H9 (cell line): ENCODE measurements at regions not wholly inside any gene's neighbourhood (a gene's known extent, or its start where the extent isn't known, plus 50 kb on each side); places are given as distances from the start of the nearest gene placed in this dataset.

Experiments
- DNase-seq: peaks from one replicate; pipeline ENCODE4 v3.0.0-alpha.2; 2017
- H2AFZ ChIP-seq: one replicate; pipeline ENCODE4 v1.6.1; 2013; ENCODE audit warnings: mild to moderate bottlenecking, low read length, control low read depth, moderate library complexity
- H2AK5ac ChIP-seq: 2 replicates; pipeline ENCODE4 v1.6.1; 2013; ENCODE audit warnings: low read length, control low read depth, mixed read lengths; ENCODE audit not compliant: insufficient read length
- H2BK120ac ChIP-seq: one replicate; pipeline ENCODE4 v1.6.1; 2013; ENCODE audit warnings: low read depth, mild to moderate bottlenecking, low read length, control low read depth, inconsistent platforms; ENCODE audit not compliant: poor library complexity, severe bottlenecking
- H2BK12ac ChIP-seq: 2 replicates; pipeline ENCODE4 v1.6.1; 2013; ENCODE audit warnings: low read length, control low read depth, mixed read lengths, low read depth; ENCODE audit not compliant: insufficient read length
- H2BK15ac ChIP-seq: 2 replicates; pipeline ENCODE4 v1.6.1; 2013; ENCODE audit warnings: low read depth, low read length, control low read depth
- H2BK20ac ChIP-seq: one replicate; pipeline ENCODE4 v1.6.1; 2013; ENCODE audit warnings: low read depth, mild to moderate bottlenecking, low read length, control low read depth, inconsistent platforms; ENCODE audit not compliant: poor library complexity, severe bottlenecking
- H2BK5ac ChIP-seq: 2 replicates; pipeline ENCODE4 v1.6.1; 2013; ENCODE audit warnings: low read length, control low read depth, mixed read lengths; ENCODE audit not compliant: insufficient read length
- H3K14ac ChIP-seq: 2 replicates; pipeline ENCODE4 v1.6.1; 2013; ENCODE audit warnings: low read length, control low read depth; ENCODE audit not compliant: insufficient read depth
- H3K18ac ChIP-seq: 2 replicates; pipeline ENCODE4 v1.6.1; 2013; ENCODE audit warnings: low read depth, mild to moderate bottlenecking, mixed read lengths, low read length, control low read depth; ENCODE audit not compliant: insufficient read length
- H3K23ac ChIP-seq: 2 replicates; pipeline ENCODE4 v1.6.1; 2013; ENCODE audit warnings: low read length, control low read depth, mixed read lengths, low read depth; ENCODE audit not compliant: insufficient read length
- H3K23me2 ChIP-seq: 2 replicates; pipeline ENCODE4 v1.6.1; 2013; ENCODE audit warnings: low read depth, mild to moderate bottlenecking, mixed read lengths, low read length, control low read depth; ENCODE audit not compliant: insufficient read length, poor library complexity, severe bottlenecking
- H3K27ac ChIP-seq: 2 replicates; pipeline ENCODE4 v1.5.1; 2013; ENCODE audit warnings: low read length, control low read depth, mixed read lengths, low read depth; ENCODE audit not compliant: insufficient read length
- H3K27me3 ChIP-seq: 2 replicates; pipeline ENCODE4 v1.6.1; 2013; ENCODE audit warnings: low read length, control low read depth, inconsistent platforms; ENCODE audit not compliant: insufficient read depth
- H3K4ac ChIP-seq: 2 replicates; pipeline ENCODE4 v1.6.1; 2013; ENCODE audit warnings: low read depth, mild to moderate bottlenecking, control low read depth, inconsistent platforms, low read length, moderate library complexity
- H3K4me1 ChIP-seq: 2 replicates; pipeline ENCODE4 v1.6.1; 2013; ENCODE audit warnings: low read length, control low read depth, inconsistent platforms; ENCODE audit not compliant: insufficient read depth
- H3K4me2 ChIP-seq: 2 replicates; pipeline ENCODE4 v1.6.1; 2013; ENCODE audit warnings: low read length, control low read depth, mixed read lengths; ENCODE audit not compliant: insufficient read length, insufficient read depth
- H3K56ac ChIP-seq: 2 replicates; pipeline ENCODE4 v1.6.1; 2013; ENCODE audit warnings: low read depth, mild to moderate bottlenecking, mixed read lengths, low read length, control low read depth; ENCODE audit not compliant: insufficient read length
- H3K79me1 ChIP-seq: 2 replicates; pipeline ENCODE4 v1.6.1; 2013; ENCODE audit warnings: low read depth, mild to moderate bottlenecking, moderate library complexity, low read length, control low read depth, inconsistent platforms; ENCODE audit not compliant: insufficient read depth, poor library complexity, severe bottlenecking
- H3K79me2 ChIP-seq: 2 replicates; pipeline ENCODE4 v1.6.1; 2013; ENCODE audit warnings: low read length, control low read depth, inconsistent platforms; ENCODE audit not compliant: insufficient read depth
- H3K9ac ChIP-seq: 2 replicates; pipeline ENCODE4 v1.6.1; 2013; ENCODE audit warnings: low read length, control low read depth, mixed read lengths; ENCODE audit not compliant: insufficient read length; ENCODE audit errors: extremely low read depth
- H3K9me3 ChIP-seq: one replicate; pipeline ENCODE4 v1.6.1; 2013; ENCODE audit warnings: low read depth, low read length, inconsistent platforms; ENCODE audit not compliant: control insufficient read depth
- H3T11ph ChIP-seq: one replicate; pipeline ENCODE4 v1.6.1; 2013; ENCODE audit warnings: mild to moderate bottlenecking, low read length, control low read depth, inconsistent platforms
- H4K20me1 ChIP-seq: one replicate; pipeline ENCODE4 v1.6.1; 2013; ENCODE audit not compliant: control insufficient read depth, insufficient read length, insufficient read depth
- H4K5ac ChIP-seq: 2 replicates; pipeline ENCODE4 v1.6.1; 2013; ENCODE audit warnings: low read depth, mild to moderate bottlenecking, mixed read lengths, low read length, control low read depth; ENCODE audit not compliant: insufficient read length
- H4K8ac ChIP-seq: replicated peaks from 2 replicates; pipeline ENCODE4 v1.6.1; 2013; ENCODE audit warnings: low read length, control low read depth, mixed read lengths, low read depth; ENCODE audit not compliant: insufficient read length
- H4K91ac ChIP-seq: 2 replicates; pipeline ENCODE4 v1.6.1; 2013; ENCODE audit warnings: low read depth, mild to moderate bottlenecking, moderate library complexity, mixed read lengths, low read length, control low read depth; ENCODE audit not compliant: insufficient read length
- H3K27ac Mint-ChIP-seq, 3 experiments: 2 replicates in 2 of 3; 3 replicates in 1 of 3; pipeline ENCODE4 v1.8.0; 2020 to 2021; ENCODE audit warnings: mixed read lengths in 3 of 3, mild to moderate bottlenecking in 1 of 3, moderate library complexity in 1 of 3
- H3K27me3 Mint-ChIP-seq: 2 replicates; pipeline ENCODE4 v1.8.0; 2021; ENCODE audit warnings: low read depth, mild to moderate bottlenecking, moderate library complexity, mixed read lengths
- H3K36me3 Mint-ChIP-seq, 3 experiments: 2 replicates in 2 of 3; 3 replicates in 1 of 3; pipeline ENCODE4 v1.8.0; 2020 to 2021; ENCODE audit warnings: low read depth in 3 of 3, mixed read lengths in 3 of 3; ENCODE audit not compliant: insufficient read depth in 1 of 3
- H3K4me1 Mint-ChIP-seq, 2 experiments: 2 replicates each; pipeline ENCODE4 v1.8.0; 2020; ENCODE audit warnings: mixed read lengths in 2 of 2
- H3K4me3 Mint-ChIP-seq, 2 experiments: 2 replicates in 1 of 2; 3 replicates in 1 of 2; pipeline ENCODE4 v1.8.0; 2020 to 2021; ENCODE audit warnings: mild to moderate bottlenecking in 2 of 2, mixed read lengths in 2 of 2, moderate library complexity in 1 of 2
- H3K9me3 Mint-ChIP-seq, 2 experiments: 2 replicates in 1 of 2; 3 replicates in 1 of 2; pipeline ENCODE4 v1.8.0; 2020; ENCODE audit warnings: mild to moderate bottlenecking in 2 of 2, mixed read lengths in 2 of 2, moderate library complexity in 1 of 2
- WGBS: extraction: QIAGEN DNeasy Blood & Tissue Kit; methylation state at CpG from one replicate; pipeline ENCODE4 v1.1.7; 2013; ENCODE audit warnings: missing lambda C conversion rate, low lambda C conversion rate, mixed read lengths; ENCODE audit not compliant: insufficient read length; ENCODE audit errors: extremely low coverage; 5-methylcytosine and 5-hydroxymethylcytosine counted together
- TF ChIP-seq, protein P1 (sequence below): fragments of 200-600 bp; sonication (generic); conservative IDR thresholded peaks from 3 replicates; pipeline ENCODE4 v1.8.0; 2021; ENCODE audit warnings: antibody characterized with exemption, mild to moderate bottlenecking

DNA sequence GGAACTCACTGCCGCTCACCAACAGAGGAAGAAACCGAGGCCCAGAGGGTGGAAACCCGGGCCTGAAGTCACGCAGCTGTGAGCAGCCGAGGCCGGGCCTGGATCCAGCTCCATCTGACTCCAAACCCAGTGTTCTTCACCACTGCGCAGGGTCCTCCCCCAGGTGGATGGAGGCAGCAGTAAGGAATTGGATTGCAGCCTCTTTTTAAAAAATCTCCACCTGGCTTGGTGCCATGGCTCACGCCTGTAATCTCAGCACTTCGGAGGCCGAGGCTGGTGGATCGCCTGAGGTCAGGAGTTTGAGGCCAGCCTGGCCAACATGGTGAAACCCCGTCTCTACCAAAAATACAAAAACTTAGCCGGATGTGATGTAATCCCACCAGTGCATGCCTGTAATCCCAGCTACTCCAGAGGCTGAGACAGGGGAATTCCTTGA lies 177.2 kb downstream of the FOXL1 start:
- Histone ChIP-seq H3K79me2 (no peaks in the 10 kb centered on the region), H3K4me1 (peaks cover 3% of the 10 kb centered on the region; the same call in 1 of the 2 replicates), H3K4me2 (no peak overlapping the region), H3K14ac (no peak overlapping the region), H2BK20ac (no peak overlapping the region), H4K20me1 (no peaks in the 10 kb centered on the region), H2AK5ac (no peak overlapping the region), H3K9ac (no peak overlapping the region), H4K91ac (no peak overlapping the region), H3K9me3 (no peaks in the 10 kb centered on the region), H3K4ac (no peak overlapping the region), H2BK120ac (no peak overlapping the region), H3K27ac (no peak overlapping the region), H3K27me3 (no peaks in the 10 kb centered on the region), H4K5ac (no peak overlapping the region), H2BK5ac (no peak overlapping the region), H2BK15ac (no peak overlapping the region), H2BK12ac (no peak overlapping the region), H3K56ac (no peak overlapping the region), H3K23me2 (no peaks in the 10 kb centered on the region), H4K8ac (no peak overlapping the region), H3K23ac (no peak overlapping the region), H3K18ac (no peak overlapping the region), H2AFZ (no peak overlapping the region), H3T11ph (no peak overlapping the region), H3K79me1 (no peaks in the 10 kb centered on the region)
- H3K4me1 Mint-ChIP-seq, result peaks cover 26 to 34% of the 10 kb centered on the region in 2 experiments
- no peaks in the 10 kb centered on the region for H3K36me3 Mint-ChIP-seq
- H3K27ac Mint-ChIP-seq, result no peak overlapping the region
- no peak for DNase-seq
- no CpG with 5 or more reads among the region's 13 CpGs for WGBS
- peaks cover 3% of the 10 kb centered on the region for H3K27me3 Mint-ChIP-seq
- H3K4me3 Mint-ChIP-seq, result no peak overlapping the region
- H3K9me3 Mint-ChIP-seq, result no peaks in the 10 kb centered on the region; a peak in 1 of 5 replicates
- TF ChIP-seq, protein P1, sequence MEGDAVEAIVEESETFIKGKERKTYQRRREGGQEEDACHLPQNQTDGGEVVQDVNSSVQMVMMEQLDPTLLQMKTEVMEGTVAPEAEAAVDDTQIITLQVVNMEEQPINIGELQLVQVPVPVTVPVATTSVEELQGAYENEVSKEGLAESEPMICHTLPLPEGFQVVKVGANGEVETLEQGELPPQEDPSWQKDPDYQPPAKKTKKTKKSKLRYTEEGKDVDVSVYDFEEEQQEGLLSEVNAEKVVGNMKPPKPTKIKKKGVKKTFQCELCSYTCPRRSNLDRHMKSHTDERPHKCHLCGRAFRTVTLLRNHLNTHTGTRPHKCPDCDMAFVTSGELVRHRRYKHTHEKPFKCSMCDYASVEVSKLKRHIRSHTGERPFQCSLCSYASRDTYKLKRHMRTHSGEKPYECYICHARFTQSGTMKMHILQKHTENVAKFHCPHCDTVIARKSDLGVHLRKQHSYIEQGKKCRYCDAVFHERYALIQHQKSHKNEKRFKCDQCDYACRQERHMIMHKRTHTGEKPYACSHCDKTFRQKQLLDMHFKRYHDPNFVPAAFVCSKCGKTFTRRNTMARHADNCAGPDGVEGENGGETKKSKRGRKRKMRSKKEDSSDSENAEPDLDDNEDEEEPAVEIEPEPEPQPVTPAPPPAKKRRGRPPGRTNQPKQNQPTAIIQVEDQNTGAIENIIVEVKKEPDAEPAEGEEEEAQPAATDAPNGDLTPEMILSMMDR, result no peak
